GM19239 (cell line): ENCODE measurements at regions not wholly inside any gene's neighbourhood (a gene's known extent, or its start where the extent isn't known, plus 50 kb on each side); places are given as distances from the start of the nearest gene placed in this dataset.

Source experiments
- DNase-seq: peaks from one replicate; pipeline ENCODE4 v3.0.0; 2011; ENCODE audit warnings: low spot score; ENCODE audit not compliant: insufficient read length
- FAIRE-seq: peaks from 2 replicates; lab custom pipeline; 2011; peaks lifted over from hg19 to GRCh38; lab: Jason Lieb, UNC

DNA sequence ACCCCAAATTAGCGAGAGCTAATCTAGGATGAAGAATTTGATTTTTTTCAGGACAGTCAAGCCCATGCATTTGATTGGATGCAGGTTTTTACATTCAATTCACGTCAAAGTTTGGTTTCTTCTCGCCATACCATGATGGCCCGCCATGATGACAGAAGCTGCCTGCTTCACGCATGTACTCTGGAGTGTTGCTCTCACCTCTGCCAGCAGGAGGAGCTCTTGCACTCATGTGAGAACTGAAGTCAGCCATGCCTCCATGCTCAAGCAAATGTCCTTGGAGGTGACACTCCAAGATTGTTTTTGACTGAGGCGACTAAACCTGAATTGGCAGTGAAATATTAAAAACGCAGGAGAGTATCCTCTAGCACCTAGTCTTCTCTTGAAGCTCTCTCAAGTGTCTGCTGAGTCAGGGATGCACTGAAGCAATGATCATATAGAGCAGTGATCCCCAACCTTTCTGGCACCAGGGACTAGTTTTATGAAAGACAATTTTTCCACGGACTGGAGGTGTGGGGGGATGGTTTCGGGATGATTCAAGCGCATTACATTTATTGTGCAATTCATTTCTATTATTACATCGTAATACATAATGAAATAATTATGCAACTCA lies 120.9 kb downstream of the SAMMSON start:
- FAIRE-seq, result peak; percentile 79
- DNase-seq, result peak; percentile 41

- FAIRE-seq, result no peak
- no peak for DNase-seq
Measured at GRCh38 chr3:70127192-70127591, 127.7 kb downstream of the SAMMSON start.

- no peak for FAIRE-seq
- DNase-seq, result no peak
Measured at GRCh38 chr3:70137366-70137765, 137.8 kb downstream of the SAMMSON start.

- no peak for FAIRE-seq
Measured at GRCh38 chr3:70138606-70139005, 139.1 kb downstream of the SAMMSON start.

More at GRCh38 chr3:70138606-70139005, 139.1 kb downstream of the SAMMSON start:
- no peak for DNase-seq
